Gastroesophageal sphincter (tissue), 3 donors: ENCODE measurements at regions not wholly inside any gene's neighbourhood (a gene's known extent, or its start where the extent isn't known, plus 50 kb on each side); places are given as distances from the start of the nearest gene placed in this dataset.

ENCODE experiments used
- CTCF ChIP-seq, 4 experiments: fragments of 200-600 bp in 2 of 4; fragments of 450-650 bp in 2 of 4; sonication (generic) in 1 of 4; IDR thresholded peaks; one replicate each; pipeline ENCODE4 v1.5.1; 2017 to 2019; ENCODE audit warnings: antibody characterized with exemption in 4 of 4, mild to moderate bottlenecking in 2 of 4, moderate library complexity in 2 of 4
- EP300 ChIP-seq: sonication (generic); formaldehyde crosslinking; IDR thresholded peaks from one replicate; pipeline ENCODE4 v1.6.1; 2017; ENCODE audit warnings: antibody characterized with exemption, mild to moderate bottlenecking
- POLR2A ChIP-seq, 2 donors: fragments of 450-650 bp; IDR thresholded peaks; one replicate each; pipeline ENCODE4 v1.6.1; 2017; ENCODE audit warnings: antibody characterized with exemption in 2 of 2, mild to moderate bottlenecking in 2 of 2, moderate library complexity in 1 of 2
- POLR2AphosphoS5 ChIP-seq: sonication (generic); formaldehyde crosslinking; IDR thresholded peaks from one replicate; pipeline ENCODE4 v1.6.1; 2017; ENCODE audit warnings: antibody characterized with exemption

GRCh38 chr7:17687361-17687760 is 252.9 kb downstream of the SNX13 start:
- TF ChIP-seq CTCF (IDR thresholded peaks at IDR 0.05) (no peak), EP300 (no peak), POLR2A (IDR thresholded peaks at IDR 0.05) (no peak), POLR2AphosphoS5 (no peak)
